PC-3 (cell line): ENCODE measurements at regions not wholly inside any gene's neighbourhood (a gene's known extent, or its start where the extent isn't known, plus 50 kb on each side); places are given as distances from the start of the nearest gene placed in this dataset.

Experiments used
- CTCF ChIP-seq: fragments of 300-600 bp; sonication (generic); conservative IDR thresholded peaks from 2 replicates; pipeline ENCODE4 v1.5.1; 2017; ENCODE audit warnings: antibody characterized with exemption, low read depth, mild to moderate bottlenecking, low read length
- EZH2 ChIP-seq: fragments of 300-600 bp; sonication (generic); IDR thresholded peaks from one replicate; pipeline ENCODE4 v1.6.1; 2017; ENCODE audit warnings: antibody characterized with exemption, mild to moderate bottlenecking, low read length; ENCODE audit not compliant: unreplicated experiment

DNA sequence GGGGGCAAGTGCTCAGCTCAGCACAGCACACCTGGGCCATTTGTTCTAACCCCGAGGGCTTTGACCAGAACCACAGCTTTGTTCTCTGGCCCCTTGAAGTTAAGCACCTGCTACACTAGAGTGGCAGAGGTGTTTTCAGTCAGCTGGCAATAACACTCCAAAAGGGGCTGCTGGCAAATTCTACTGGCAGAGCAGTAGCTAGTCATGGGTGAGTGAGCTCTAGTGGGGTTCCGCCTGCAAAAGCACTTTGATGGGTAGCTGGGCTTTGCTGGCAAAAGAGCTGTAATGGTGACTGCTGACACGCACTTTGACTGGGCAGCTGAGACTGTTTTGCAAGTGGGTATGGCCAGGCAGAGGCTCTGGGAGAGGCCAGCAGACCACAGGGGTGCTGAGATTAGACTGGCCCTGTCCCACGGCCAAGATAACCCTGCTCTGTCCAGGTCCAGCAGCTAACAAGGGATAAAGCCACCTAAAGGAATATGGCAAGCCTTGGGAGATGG is 65.2 kb upstream of the TENT5D start:
- no peak for TF ChIP-seq CTCF
- TF ChIP-seq EZH2, result no peak
